Suprapubic skin (tissue), 4 donors: ENCODE measurements at regions not wholly inside any gene's neighbourhood (a gene's known extent, or its start where the extent isn't known, plus 50 kb on each side); places are given as distances from the start of the nearest gene placed in this dataset.

Experiments
- CTCF ChIP-seq, 2 donors: fragments of 200-600 bp in 1 of 2; fragments of 450-650 bp in 1 of 2; sonication (generic) in 1 of 2; IDR thresholded peaks; one replicate each; pipeline ENCODE4 v1.5.1; 2016 to 2019; ENCODE audit warnings: antibody characterized with exemption in 2 of 2, mild to moderate bottlenecking in 1 of 2, moderate library complexity in 1 of 2
- POLR2A ChIP-seq, 2 donors: fragments of 450-650 bp; IDR thresholded peaks; one replicate each; pipeline ENCODE4 v1.6.1; 2017; ENCODE audit warnings: antibody characterized with exemption in 2 of 2, mild to moderate bottlenecking in 2 of 2, moderate library complexity in 2 of 2
- POLR2AphosphoS5 ChIP-seq, 3 donors: sonication (generic); formaldehyde crosslinking; IDR thresholded peaks; one replicate each; pipeline ENCODE4 v1.6.1; 2017; ENCODE audit warnings: antibody characterized with exemption in 3 of 3

DNA sequence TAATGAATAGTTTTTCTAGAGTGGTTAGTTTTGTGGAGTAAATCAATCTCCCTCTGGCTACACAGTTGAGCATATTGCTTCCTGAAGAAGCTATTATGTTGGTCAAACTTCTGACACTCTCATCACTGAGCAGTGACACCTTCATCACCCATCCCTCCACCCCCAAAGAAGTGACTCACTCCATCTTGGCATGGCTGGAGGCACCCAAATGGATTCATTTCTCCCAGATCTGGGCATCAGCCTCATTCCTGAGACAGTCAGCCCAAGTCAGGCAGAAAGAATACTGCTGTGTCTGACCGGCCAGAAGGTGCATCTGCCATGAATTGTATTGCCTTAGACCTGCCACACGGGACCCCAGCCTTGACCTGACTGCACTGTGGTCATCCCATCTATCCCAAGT, 117.0 kb upstream of the HABP2 start:
- TF ChIP-seq CTCF (IDR thresholded peaks at IDR 0.05) (no peak), POLR2A (IDR thresholded peaks at IDR 0.05) (no peak), POLR2AphosphoS5 (IDR thresholded peaks at IDR 0.05) (no peak)
